IMR-90 (cell line): ENCODE measurements at regions not wholly inside any gene's neighbourhood (a gene's known extent, or its start where the extent isn't known, plus 50 kb on each side); places are given as distances from the start of the nearest gene placed in this dataset.

Experiments
- ATAC-seq: fragments of 200-7000 bp; cut with Tn5 transposase; 2 replicates; pipeline ENCODE4 v1.9.1; 2020; ENCODE audit warnings: low read depth, mild to moderate bottlenecking, moderate library complexity
- BruUV-seq: library from RNA; stranded (reverse); fragments of 400-500 nt; replicated peaks from 2 replicates; lab custom pipeline; 2021; lab: Mats Ljungman, UMichigan
- CTCF ChIA-PET: fragments of 300-600 bp; formaldehyde crosslinking; extraction: SDS; loops from one replicate; lab custom pipeline; 2021; ENCODE audit warnings: antibody characterized with exemption; lab: Yijun Ruan, JAX
- POLR2A ChIA-PET: fragments of 300-600 bp; sonication (Branson Sonifier 250); formaldehyde crosslinking; loops from one replicate; lab custom pipeline; 2022; ENCODE audit warnings: antibody characterized with exemption; ENCODE audit not compliant: unreplicated experiment; lab: Charles Lee
- DNase-seq: peaks from one replicate; pipeline ENCODE4 v3.0.0; 2013
- H2AFZ ChIP-seq: replicated peaks from 2 replicates; pipeline ENCODE3; 2013; ENCODE audit warnings: low read length, mild to moderate bottlenecking; ENCODE audit not compliant: poor library complexity
- H2AK5ac ChIP-seq: 2 replicates; pipeline ENCODE4 v1.6.1; 2013; ENCODE audit warnings: low read depth, low read length, inconsistent platforms
- H2AK9ac ChIP-seq: replicated peaks from 2 replicates; pipeline ENCODE3; 2013; ENCODE audit warnings: mild to moderate bottlenecking, low read depth, low read length, moderate library complexity; ENCODE audit not compliant: poor library complexity
- H2BK120ac ChIP-seq: 2 replicates; pipeline ENCODE4 v1.6.1; 2013; ENCODE audit warnings: low read depth, low read length, inconsistent platforms
- H2BK15ac ChIP-seq: 3 replicates; pipeline ENCODE4 v1.6.1; 2013; ENCODE audit warnings: low read depth, low read length, inconsistent platforms
- H2BK20ac ChIP-seq: 2 replicates; pipeline ENCODE4 v1.6.1; 2013; ENCODE audit warnings: low read depth, mild to moderate bottlenecking, inconsistent platforms, low read length, moderate library complexity
- H2BK5ac ChIP-seq: 2 replicates; pipeline ENCODE4 v1.6.1; 2013; ENCODE audit warnings: mild to moderate bottlenecking, low read depth, low read length, inconsistent platforms; ENCODE audit not compliant: poor library complexity, severe bottlenecking
- H3K14ac ChIP-seq: replicated peaks from 2 replicates; pipeline ENCODE4 v1.6.1; 2013; ENCODE audit warnings: low read depth, low read length, inconsistent platforms
- H3K18ac ChIP-seq: 2 replicates; pipeline ENCODE4 v1.6.1; 2013; ENCODE audit warnings: low read depth, low read length, control low read depth
- H3K23ac ChIP-seq: 2 replicates; pipeline ENCODE4 v1.6.1; 2013; ENCODE audit warnings: low read depth, low read length, inconsistent platforms
- H3K27ac ChIP-seq: 2 replicates; pipeline ENCODE4 v1.5.1; 2013; ENCODE audit warnings: mild to moderate bottlenecking, control low read depth, low read length; ENCODE audit not compliant: insufficient read depth
- H3K27me3 ChIP-seq: 2 replicates; pipeline ENCODE4 v1.6.1; 2013; ENCODE audit warnings: low read length; ENCODE audit not compliant: control insufficient read depth, insufficient read depth
- H3K36me3 ChIP-seq: 2 replicates; pipeline ENCODE4 v1.6.1; 2013; ENCODE audit warnings: low read length, mixed read lengths; ENCODE audit not compliant: control insufficient read depth, insufficient read depth
- H3K4ac ChIP-seq: 2 replicates; pipeline ENCODE4 v1.6.1; 2013; ENCODE audit warnings: low read depth, low read length, inconsistent platforms
- H3K4me1 ChIP-seq: 2 replicates; pipeline ENCODE4 v1.6.1; 2013; ENCODE audit warnings: low read length, mixed read lengths; ENCODE audit not compliant: control insufficient read depth, insufficient read depth
- H3K4me2 ChIP-seq: 2 replicates; pipeline ENCODE4 v1.6.1; 2013; ENCODE audit warnings: low read depth, mild to moderate bottlenecking, control low read depth, low read length, moderate library complexity
- H3K4me3 ChIP-seq: 2 replicates; pipeline ENCODE4 v1.5.1; 2013; ENCODE audit warnings: low read depth, mild to moderate bottlenecking, control low read depth, low read length, moderate library complexity; ENCODE audit not compliant: insufficient read depth
- H3K56ac ChIP-seq: 2 replicates; pipeline ENCODE4 v1.6.1; 2013; ENCODE audit warnings: low read length, inconsistent platforms; ENCODE audit not compliant: insufficient read depth; ENCODE audit errors: extremely low read depth
- H3K79me1 ChIP-seq, 2 experiments: 2 replicates each; pipeline ENCODE4 v1.6.1; 2013; ENCODE audit warnings: low read length in 2 of 2, inconsistent platforms in 1 of 2, low read depth in 1 of 2
- H3K9ac ChIP-seq: 2 replicates; pipeline ENCODE4 v1.6.1; 2013; ENCODE audit warnings: low read depth, low read length, control low read depth
- H3K9me1 ChIP-seq: 2 replicates; pipeline ENCODE4 v1.6.1; 2013; ENCODE audit warnings: low read length, inconsistent platforms; ENCODE audit not compliant: insufficient read depth
- H3K9me3 ChIP-seq: 2 replicates; pipeline ENCODE4 v1.6.1; 2013; ENCODE audit warnings: low read length; ENCODE audit not compliant: control insufficient read depth, insufficient read depth
- H4K20me1 ChIP-seq: 2 replicates; pipeline ENCODE4 v1.6.1; 2013; ENCODE audit warnings: low read length, inconsistent platforms; ENCODE audit not compliant: insufficient read depth
- H4K5ac ChIP-seq: 2 replicates; pipeline ENCODE4 v1.6.1; 2013; ENCODE audit warnings: mild to moderate bottlenecking, low read depth, low read length, control low read depth
- H4K8ac ChIP-seq, 2 experiments: 2 replicates each; pipeline ENCODE4 v1.6.1; 2013; ENCODE audit warnings: low read depth in 2 of 2, low read length in 2 of 2, control low read depth in 1 of 2, inconsistent platforms in 1 of 2
- H4K91ac ChIP-seq: 2 replicates; pipeline ENCODE4 v1.6.1; 2013; ENCODE audit warnings: low read depth, low read length, inconsistent platforms; ENCODE audit not compliant: insufficient read depth
- BHLHE40 ChIP-seq: fragments of 150-350 bp; IDR thresholded peaks from 2 replicates; pipeline ENCODE4 v1.6.1; 2016; ENCODE audit warnings: mild to moderate bottlenecking, low read depth, low read length
- CEBPB ChIP-seq: IDR thresholded peaks from 2 replicates; pipeline ENCODE4 v1.6.1; 2012; ENCODE audit warnings: low read depth, low read length, improper control_type of control experiment
- CHD1 ChIP-seq: IDR thresholded peaks from 2 replicates; pipeline ENCODE4 v1.6.1; 2012; ENCODE audit warnings: low read depth, low read length, improper control_type of control experiment
- CTCF ChIP-seq: conservative IDR thresholded peaks from 2 replicates; pipeline ENCODE4 v1.5.1; 2012; ENCODE audit warnings: mild to moderate bottlenecking, low read depth, low read length, improper control_type of control experiment
- ELK1 ChIP-seq: fragments of 150-350 bp; IDR thresholded peaks from 2 replicates; pipeline ENCODE4 v1.6.1; 2016; ENCODE audit warnings: low read depth, mild to moderate bottlenecking, low read length, moderate library complexity, borderline replicate concordance
- FOS ChIP-seq: fragments of 150-350 bp; IDR thresholded peaks from 2 replicates; pipeline ENCODE4 v1.6.1; 2016; ENCODE audit warnings: low read depth, low read length
- MAFK ChIP-seq: IDR thresholded peaks from 2 replicates; pipeline ENCODE4 v1.6.1; 2012; ENCODE audit warnings: low read depth, low read length, improper control_type of control experiment
- MAZ ChIP-seq: IDR thresholded peaks from 2 replicates; pipeline ENCODE4 v1.6.1; 2012; ENCODE audit warnings: low read depth, mild to moderate bottlenecking, low read length, improper control_type of control experiment, moderate library complexity, borderline replicate concordance
- MXI1 ChIP-seq: IDR thresholded peaks from 2 replicates; pipeline ENCODE4 v1.6.1; 2012; ENCODE audit warnings: low read depth, mild to moderate bottlenecking, low read length, moderate library complexity, borderline replicate concordance
- NFE2L2 ChIP-seq: fragments of 150-350 bp; IDR thresholded peaks from 2 replicates; pipeline ENCODE4 v1.6.1; 2016; ENCODE audit warnings: low read depth, mild to moderate bottlenecking, low read length
- POLR2A ChIP-seq: IDR thresholded peaks from 2 replicates; pipeline ENCODE4 v1.6.1; 2012; ENCODE audit warnings: mild to moderate bottlenecking, low read depth, low read length
- RAD21 ChIP-seq: IDR thresholded peaks from 2 replicates; pipeline ENCODE4 v1.6.1; 2012; ENCODE audit warnings: low read length, improper control_type of control experiment
- RCOR1 ChIP-seq: IDR thresholded peaks from 2 replicates; pipeline ENCODE4 v1.6.1; 2012; ENCODE audit warnings: mild to moderate bottlenecking, low read length, improper control_type of control experiment; ENCODE audit not compliant: insufficient replicate concordance
- RFX5 ChIP-seq: IDR thresholded peaks from 2 replicates; pipeline ENCODE4 v1.8.0; 2012; ENCODE audit warnings: low read depth, mild to moderate bottlenecking, low read length, moderate library complexity
- SMC3 ChIP-seq: fragments of 150-350 bp; IDR thresholded peaks from 2 replicates; pipeline ENCODE4 v1.6.1; 2016; ENCODE audit warnings: low read depth, mild to moderate bottlenecking, antibody characterized with exemption, low read length, moderate library complexity
- USF2 ChIP-seq: fragments of 150-350 bp; IDR thresholded peaks from 2 replicates; pipeline ENCODE4 v1.6.1; 2017; ENCODE audit warnings: mild to moderate bottlenecking, antibody characterized with exemption, low read length, low read depth
- WGBS, 2 experiments: methylation state at CpG; one replicate each; pipeline versions ENCODE4 v1.1.5 to v1.1.7; 2013; ENCODE audit warnings: missing lambda C conversion rate in 2 of 2; ENCODE audit not compliant: insufficient read length in 1 of 2; ENCODE audit errors: extremely low coverage in 2 of 2; 5-methylcytosine and 5-hydroxymethylcytosine counted together
- dilution Hi-C: fragments of 300-500 bp; cut with HindIII; formaldehyde crosslinking; loops from one replicate; pipeline ENCODE4 v1.14.3; 2018; ENCODE audit warnings: low sequenced_read_pairs; ENCODE audit not compliant: unreplicated experiment
- in situ Hi-C: fragments of 300-500 bp; cut with MboI; formaldehyde crosslinking; loops from 3 replicates; pipeline ENCODE4 v1.14.3; 2019; ENCODE audit warnings: low sequenced_read_pairs, inconsistent platforms, mixed read lengths
- intact Hi-C: fragments of 100-400 bp; cut with micrococcal nuclease; formaldehyde crosslinking; loops from 2 replicates; pipeline ENCODE4 v1.10.0; 2022

- H2AFZ ChIP-seq = no peak overlapping the region
- no peak overlapping the region for H3K18ac ChIP-seq
- H4K8ac ChIP-seq = no peak overlapping the region
- dilution Hi-C loops = no loop called here
- TF ChIP-seq BHLHE40 = no peak
- no peak for TF ChIP-seq USF2
- no peak for TF ChIP-seq MXI1
- TF ChIP-seq CHD1 = no peak
- no peak for TF ChIP-seq NFE2L2
- no peak for TF ChIP-seq RAD21
- TF ChIP-seq MAZ = no peak
- no peak for TF ChIP-seq ELK1
- TF ChIP-seq MAFK = no peak
- no peak for TF ChIP-seq SMC3
- no peak for TF ChIP-seq RCOR1
- TF ChIP-seq POLR2A = no peak
- no peak for TF ChIP-seq CEBPB
- TF ChIP-seq CTCF = no peak
- no peak for TF ChIP-seq FOS
- TF ChIP-seq RFX5 = no peak
- ChIA-PET CTCF (no interaction called here), POLR2A (no interaction called here)
- no peak overlapping the region for H2BK120ac ChIP-seq
- H4K20me1 ChIP-seq = no peaks in the 10 kb centered on the region
- no peak overlapping the region for H4K91ac ChIP-seq
- no peaks in the 10 kb centered on the region for H3K36me3 ChIP-seq
- H2BK15ac ChIP-seq = no peak overlapping the region
- no peak overlapping the region for H3K14ac ChIP-seq
- H3K4me1 ChIP-seq = no peaks in the 10 kb centered on the region
- DNase-seq (no peak), ATAC-seq (no peak)
- H3K4ac ChIP-seq = no peak overlapping the region
- no peak overlapping the region for H2BK5ac ChIP-seq
- WGBS, 2 experiments = no CpG with 5 or more reads among the region's 2 CpGs
- no peaks in the 10 kb centered on the region for H3K79me1 ChIP-seq
- no peak overlapping the region for H3K4me2 ChIP-seq
- no peak overlapping the region for H3K4me3 ChIP-seq
- in situ Hi-C loops = loop anchor here (25.0 kb wide), 1 partner anchor 1470 kb away; no protein-coding TSS in a partner anchor
- H2AK9ac ChIP-seq = no peak overlapping the region
- no peak overlapping the region for H4K5ac ChIP-seq
- no peak overlapping the region for H2AK5ac ChIP-seq
- no TSS peak for BruUV-seq
- no peak overlapping the region for H2BK20ac ChIP-seq
- no peaks in the 10 kb centered on the region for H3K27me3 ChIP-seq
- no peaks in the 10 kb centered on the region for H3K9me3 ChIP-seq
- no peaks in the 10 kb centered on the region for H3K9me1 ChIP-seq
- H3K9ac ChIP-seq = no peak overlapping the region
- no peak overlapping the region for H3K56ac ChIP-seq
- no peak overlapping the region for H3K23ac ChIP-seq
- intact Hi-C loops = no loop called here
- H3K27ac ChIP-seq = no peak overlapping the region
These were observed 405.9 kb upstream of the MAGEB16 start for GRCh38 chrX:35392232-35392631.
